Naive thymus-derived CD4-positive, alpha-beta T cell (primary cell): ENCODE measurements at regions not wholly inside any gene's neighbourhood (a gene's known extent, or its start where the extent isn't known, plus 50 kb on each side); places are given as distances from the start of the nearest gene placed in this dataset.

Experiments
- ATAC-seq: fragments of 150-1000 bp; cut with Tn5 transposase; 2 replicates; pipeline ENCODE4 v1.10.0; 2021; ENCODE audit warnings: mild to moderate bottlenecking, moderate library complexity
- CTCF ChIA-PET: fragments of 350-600 bp; sonication (Branson Sonifier 250); formaldehyde crosslinking; loops from one replicate; lab custom pipeline; 2021; ENCODE audit warnings: antibody characterized with exemption; lab: Charles Lee
- POLR2A ChIA-PET: fragments of 350-600 bp; sonication (Branson Sonifier 250); formaldehyde crosslinking; loops from one replicate; lab custom pipeline; 2021; ENCODE audit warnings: antibody characterized with exemption, inconsistent platforms; lab: Charles Lee
- DNase-seq, 9 donors: peaks; one replicate each; pipeline versions ENCODE4 v3.0.0 to v3.0.0-alpha.2; 2020 to 2022; ENCODE audit warnings: mixed read lengths in 1 of 9
- H3K27ac ChIP-seq: one replicate; pipeline ENCODE4 v1.7.0; 2013; ENCODE audit warnings: mild to moderate bottlenecking, low read depth, low read length, moderate library complexity
- H3K27me3 ChIP-seq, 2 donors: one replicate each; pipeline ENCODE4 v1.7.0; 2013; ENCODE audit warnings: low read length in 2 of 2, mild to moderate bottlenecking in 2 of 2, moderate library complexity in 2 of 2; ENCODE audit not compliant: control insufficient read depth in 2 of 2, insufficient read depth in 2 of 2
- H3K36me3 ChIP-seq, 3 experiments: 1 replicate in 2 of 3; 2 replicates in 1 of 3; pipeline ENCODE4 v1.7.0; 2013; ENCODE audit warnings: low read length in 3 of 3, mild to moderate bottlenecking in 3 of 3, moderate library complexity in 1 of 3; ENCODE audit not compliant: insufficient read depth in 3 of 3, control insufficient read depth in 2 of 3
- H3K4me1 ChIP-seq, 2 donors: one replicate each; pipeline ENCODE4 v1.7.0; 2013; ENCODE audit warnings: low read length in 2 of 2, mild to moderate bottlenecking in 2 of 2, moderate library complexity in 1 of 2; ENCODE audit not compliant: control insufficient read depth in 2 of 2, insufficient read depth in 2 of 2
- H3K4me3 ChIP-seq: 2 replicates; pipeline ENCODE4 v1.7.0; 2013; ENCODE audit warnings: mild to moderate bottlenecking, low read length
- H3K9me3 ChIP-seq, 3 experiments: 1 replicate in 2 of 3; 2 replicates in 1 of 3; pipeline ENCODE4 v1.7.0; 2013; ENCODE audit warnings: low read length in 3 of 3; ENCODE audit not compliant: control insufficient read depth in 2 of 3
- H3K27ac Mint-ChIP-seq, 9 donors: one replicate each; pipeline ENCODE4 v1.8.0; 2020 to 2022; ENCODE audit warnings: mixed read lengths in 9 of 9, mild to moderate bottlenecking in 8 of 9, moderate library complexity in 5 of 9, inconsistent platforms in 2 of 9
- H3K27me3 Mint-ChIP-seq, 5 donors: one replicate each; pipeline ENCODE4 v1.8.0; 2021 to 2022; ENCODE audit warnings: mixed read lengths in 5 of 5, mild to moderate bottlenecking in 1 of 5
- H3K36me3 Mint-ChIP-seq, 5 donors: one replicate each; pipeline ENCODE4 v1.8.0; 2020 to 2022; ENCODE audit warnings: mixed read lengths in 5 of 5, mild to moderate bottlenecking in 3 of 5, inconsistent platforms in 1 of 5
- H3K4me1 Mint-ChIP-seq, 7 donors: one replicate each; pipeline ENCODE4 v1.8.0; 2020 to 2022; ENCODE audit warnings: mixed read lengths in 7 of 7, mild to moderate bottlenecking in 3 of 7, inconsistent platforms in 1 of 7
- H3K4me3 Mint-ChIP-seq, 10 donors: one replicate each; pipeline ENCODE4 v1.8.0; 2020 to 2022; ENCODE audit warnings: mild to moderate bottlenecking in 10 of 10, mixed read lengths in 10 of 10, moderate library complexity in 6 of 10, inconsistent platforms in 2 of 10
- H3K9me3 Mint-ChIP-seq, 11 donors: one replicate each; pipeline ENCODE4 v1.8.0; 2020 to 2022; ENCODE audit warnings: mixed read lengths in 11 of 11, mild to moderate bottlenecking in 4 of 11, inconsistent platforms in 1 of 11, moderate library complexity in 1 of 11
- intact Hi-C, 2 donors: fragments of 100-400 bp; cut with micrococcal nuclease; formaldehyde crosslinking; loops; one replicate each; pipeline ENCODE4 v1.15.1; 2023

DNA sequence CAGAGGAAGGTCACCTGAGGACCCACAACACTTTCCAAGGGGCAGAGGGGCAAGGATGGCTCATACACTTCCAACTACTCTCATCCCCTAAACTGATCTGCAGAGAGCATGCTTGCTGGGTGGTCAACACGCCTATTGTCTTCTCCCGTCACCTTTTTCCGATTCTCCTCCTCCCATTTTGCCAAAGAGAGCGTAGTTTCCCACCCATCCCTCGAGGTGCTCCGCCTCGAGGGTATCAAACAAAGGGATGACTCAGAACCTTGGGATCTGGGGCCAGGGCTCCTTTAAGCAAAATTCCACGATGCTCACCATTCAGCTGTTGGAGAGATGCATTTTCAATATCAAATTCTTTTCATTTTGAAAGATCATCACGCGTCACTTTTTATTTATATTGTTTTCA lies 507.5 kb upstream of the SULF2 start:
- Histone ChIP-seq H3K4me3 (no peak overlapping the region), H3K27ac (no peak overlapping the region), H3K9me3 (no peaks in the 10 kb centered on the region), H3K36me3 (no peaks in the 10 kb centered on the region), H3K27me3 (no peaks in the 10 kb centered on the region), H3K4me1 (no peaks in the 10 kb centered on the region)
- Mint-ChIP-seq H3K9me3 (no peaks in the 10 kb centered on the region), H3K4me3 (no peak overlapping the region), H3K36me3 (no peaks in the 10 kb centered on the region), H3K27ac (no peak overlapping the region), H3K27me3 (peaks cover 8 to 34% (median 18%) of the 10 kb centered on the region in 5 donors), H3K4me1 (no peaks in the 10 kb centered on the region)
- ChIA-PET CTCF (no interaction called here), POLR2A (no interaction called here)
- DNase-seq = no peak
- intact Hi-C loops = no loop called here
- no peak for ATAC-seq

DNA sequence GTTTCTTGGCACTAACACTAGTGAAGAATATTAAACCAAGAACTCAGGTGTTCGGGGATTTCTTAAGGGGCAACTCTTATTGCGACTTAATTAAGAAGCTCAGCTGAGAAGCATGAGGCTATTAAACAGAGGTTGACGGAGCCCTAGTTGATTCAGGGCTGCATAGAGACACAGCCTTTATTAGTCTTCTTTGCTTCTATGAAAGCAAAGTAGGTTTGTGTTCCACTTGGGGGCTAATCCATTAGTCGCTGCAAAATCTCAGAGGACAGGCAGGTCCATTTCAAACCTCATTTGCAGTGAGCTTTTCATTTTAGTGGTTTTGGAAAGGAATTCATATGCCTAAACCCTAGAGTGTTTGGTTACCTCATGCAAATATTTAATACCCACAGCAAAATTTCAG lies 506.6 kb upstream of the SULF2 start:
- no peaks in the 10 kb centered on the region for H3K36me3 ChIP-seq
- no peaks in the 10 kb centered on the region for H3K4me1 ChIP-seq
- Mint-ChIP-seq H3K36me3 (no peaks in the 10 kb centered on the region), H3K9me3 (no peaks in the 10 kb centered on the region), H3K4me3 (no peak overlapping the region), H3K27me3 (peaks cover 10 to 31% (median 18%) of the 10 kb centered on the region in 5 donors), H3K27ac (no peak overlapping the region), H3K4me1 (no peaks in the 10 kb centered on the region)
- H3K9me3 ChIP-seq = no peaks in the 10 kb centered on the region
- ChIA-PET CTCF (no interaction called here), POLR2A (no interaction called here)
- H3K27ac ChIP-seq = no peak overlapping the region
- H3K4me3 ChIP-seq = no peak overlapping the region
- ATAC-seq (no peak), DNase-seq (no peak)
- H3K27me3 ChIP-seq = no peaks in the 10 kb centered on the region
- intact Hi-C loops = no loop called here

DNA sequence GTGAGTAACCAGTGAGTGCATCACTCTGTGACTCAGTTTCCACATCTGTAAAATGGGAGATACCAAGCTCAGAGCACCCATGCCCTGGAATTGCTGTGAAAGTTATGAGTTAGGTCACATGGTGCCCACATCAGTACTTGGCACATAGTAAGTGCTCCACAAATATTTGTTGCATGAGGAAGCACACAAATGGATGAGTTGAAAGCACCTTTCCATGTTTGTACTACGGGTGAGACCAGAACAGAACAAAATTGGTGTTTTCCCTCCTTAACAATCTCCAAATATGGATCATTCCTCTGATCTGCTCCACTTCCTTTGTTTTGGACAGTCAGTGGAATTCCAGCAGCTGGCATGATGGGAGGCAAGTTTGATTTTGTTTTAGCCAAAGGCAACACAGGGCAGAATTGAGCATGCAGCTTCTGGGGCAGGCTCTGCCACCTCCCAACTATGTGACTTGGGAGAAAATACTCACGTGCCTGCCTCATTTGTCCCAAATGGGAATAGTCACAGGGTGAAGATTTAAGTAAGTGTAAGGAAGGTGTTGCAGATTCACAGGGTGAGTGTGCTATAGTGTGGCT lies 503.7 kb upstream of the SULF2 start:
- Histone ChIP-seq H3K36me3 (no peaks in the 10 kb centered on the region), H3K27me3 (no peaks in the 10 kb centered on the region), H3K4me1 (no peaks in the 10 kb centered on the region), H3K4me3 (no peak overlapping the region), H3K27ac (no peak overlapping the region), H3K9me3 (no peaks in the 10 kb centered on the region)
- Mint-ChIP-seq H3K36me3 (no peaks in the 10 kb centered on the region), H3K9me3 (no peaks in the 10 kb centered on the region), H3K4me3 (no peak overlapping the region), H3K27me3 (peaks cover 10 to 27% (median 19%) of the 10 kb centered on the region in 5 donors), H3K27ac (no peak overlapping the region), H3K4me1 (no peaks in the 10 kb centered on the region)
- DNase-seq (no peak), ATAC-seq (no peak)
- POLR2A ChIA-PET = no interaction called here
- intact Hi-C loops = no loop called here
- CTCF ChIA-PET = no interaction called here

DNA sequence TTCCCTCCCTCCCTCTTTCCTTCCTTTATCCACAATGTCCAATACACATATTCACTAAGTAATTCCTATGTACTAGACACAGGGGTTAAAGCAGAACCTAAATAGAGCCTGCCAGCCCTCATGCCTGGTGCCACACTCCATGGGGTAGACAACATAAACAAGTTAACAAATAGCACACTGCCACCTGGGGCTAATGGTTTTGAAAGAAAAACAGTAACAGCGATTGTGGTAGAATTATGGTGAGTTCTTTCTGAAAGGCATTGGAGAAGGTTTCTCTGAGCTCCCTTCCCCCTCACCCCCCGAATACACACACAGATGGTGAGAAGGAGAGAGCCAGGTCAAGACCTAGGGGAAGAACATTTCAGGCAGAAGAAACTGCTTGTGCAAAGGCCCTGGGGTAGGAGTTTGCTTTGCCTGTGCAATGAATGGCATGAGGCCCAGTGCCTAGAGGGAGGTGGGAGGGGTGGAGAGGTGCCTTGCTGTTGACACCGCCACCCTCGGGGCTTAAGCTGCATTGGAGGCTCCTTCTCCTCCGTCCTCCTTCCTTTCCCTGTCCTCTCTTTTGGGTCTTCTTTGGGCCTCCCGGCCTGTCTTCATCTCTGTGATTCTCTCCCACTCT lies 502.4 kb upstream of the SULF2 start:
- Mint-ChIP-seq H3K36me3 (no peaks in the 10 kb centered on the region), H3K4me3 (no peak overlapping the region), H3K9me3 (no peaks in the 10 kb centered on the region), H3K27ac (no peak overlapping the region), H3K4me1 (no peaks in the 10 kb centered on the region), H3K27me3 (peaks cover 7 to 28% (median 20%) of the 10 kb centered on the region in 5 donors)
- ATAC-seq (no peak), DNase-seq (no peak)
- CTCF ChIA-PET = no interaction called here
- POLR2A ChIA-PET = no interaction called here
- Histone ChIP-seq H3K27ac (no peak overlapping the region), H3K4me1 (no peaks in the 10 kb centered on the region), H3K36me3 (no peaks in the 10 kb centered on the region), H3K9me3 (no peaks in the 10 kb centered on the region), H3K4me3 (no peak overlapping the region), H3K27me3 (no peaks in the 10 kb centered on the region)
- intact Hi-C loops = no loop called here

DNA sequence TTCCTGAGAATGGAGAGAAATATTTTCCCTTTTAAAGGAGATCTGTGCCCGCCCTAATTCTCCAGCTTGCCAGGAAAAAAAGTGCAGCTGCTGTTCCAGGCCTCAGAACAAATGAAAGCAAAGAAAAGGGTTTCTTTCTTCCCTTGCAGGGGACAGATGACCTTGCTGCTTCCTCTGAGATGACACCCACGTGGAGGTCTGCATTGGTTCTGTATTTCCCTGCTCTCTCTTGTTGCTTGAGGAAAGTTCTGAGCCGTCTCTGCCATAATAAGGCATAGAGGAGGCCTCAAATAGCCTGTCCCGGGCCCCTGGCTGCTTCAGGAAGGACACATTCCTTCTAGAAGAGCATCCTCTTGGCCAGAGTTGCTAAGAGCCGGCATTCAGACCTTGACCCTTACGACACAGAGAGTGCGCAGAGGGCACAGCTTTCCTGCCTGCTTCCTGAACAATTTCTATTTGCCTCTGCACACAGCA lies 501.8 kb upstream of the SULF2 start:
- DNase-seq (no peak), ATAC-seq (no peak)
- Histone ChIP-seq H3K27me3 (no peaks in the 10 kb centered on the region), H3K4me3 (no peak overlapping the region), H3K36me3 (no peaks in the 10 kb centered on the region), H3K27ac (no peak overlapping the region), H3K4me1 (no peaks in the 10 kb centered on the region), H3K9me3 (no peaks in the 10 kb centered on the region)
- Mint-ChIP-seq H3K27me3 (peaks cover 3 to 30% (median 19%) of the 10 kb centered on the region in 5 donors), H3K9me3 (no peaks in the 10 kb centered on the region), H3K4me1 (no peaks in the 10 kb centered on the region), H3K36me3 (no peaks in the 10 kb centered on the region), H3K27ac (no peak overlapping the region), H3K4me3 (no peak overlapping the region)
- POLR2A ChIA-PET = no interaction called here
- intact Hi-C loops = no loop called here
- CTCF ChIA-PET = no interaction called here

DNA sequence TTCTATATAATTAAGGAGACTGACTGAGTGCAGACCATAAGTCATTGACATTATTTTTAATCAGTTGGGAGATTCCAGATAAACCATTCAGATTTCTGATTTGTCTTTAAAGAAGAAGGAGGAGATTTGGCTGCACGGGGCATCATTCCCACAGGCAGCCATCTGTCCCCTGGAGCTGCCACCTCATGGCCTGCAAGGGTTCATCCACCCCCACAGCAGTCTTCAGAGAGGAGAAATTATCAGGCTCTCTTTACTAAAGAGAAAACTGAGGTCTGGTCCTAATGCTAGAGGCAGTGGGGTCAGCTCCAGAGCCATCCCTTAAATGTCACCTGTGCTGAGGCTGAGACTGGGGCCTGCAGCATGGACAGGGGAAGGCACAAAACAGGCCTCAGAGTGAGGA lies 501.3 kb upstream of the SULF2 start:
- POLR2A ChIA-PET = no interaction called here
- CTCF ChIA-PET = no interaction called here
- H3K4me3 ChIP-seq = no peak overlapping the region
- Mint-ChIP-seq H3K36me3 (no peaks in the 10 kb centered on the region), H3K9me3 (no peaks in the 10 kb centered on the region), H3K4me3 (no peak overlapping the region), H3K27ac (no peak overlapping the region), H3K27me3 (peaks cover 2 to 33% (median 19%) of the 10 kb centered on the region in 5 donors), H3K4me1 (no peaks in the 10 kb centered on the region)
- DNase-seq (no peak), ATAC-seq (no peak)
- H3K36me3 ChIP-seq = no peaks in the 10 kb centered on the region
- H3K4me1 ChIP-seq = no peaks in the 10 kb centered on the region
- intact Hi-C loops = no loop called here
- H3K27ac ChIP-seq = no peak overlapping the region
- H3K9me3 ChIP-seq = no peaks in the 10 kb centered on the region
- no peaks in the 10 kb centered on the region for H3K27me3 ChIP-seq

DNA sequence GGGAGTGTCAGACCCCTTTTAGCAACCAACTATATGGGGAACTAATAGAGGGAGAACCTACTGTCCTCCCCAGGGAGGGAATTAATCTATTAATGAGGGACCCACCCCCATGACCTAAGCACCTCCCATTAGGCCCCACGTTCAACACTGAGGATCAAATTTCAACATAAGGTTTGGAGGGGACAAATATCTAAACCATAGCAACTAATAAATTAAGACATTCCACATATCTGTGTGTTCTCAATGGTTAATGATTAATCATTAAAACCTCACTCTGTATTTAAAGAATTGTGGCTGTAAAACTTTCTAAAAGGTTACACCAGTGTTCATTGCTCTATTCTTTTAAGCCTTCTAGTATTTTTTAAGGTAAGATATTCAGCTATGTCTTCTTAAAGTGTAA lies 500.4 kb upstream of the SULF2 start:
- H3K4me3 ChIP-seq = no peak overlapping the region
- Mint-ChIP-seq H3K4me1 (no peaks in the 10 kb centered on the region), H3K36me3 (no peaks in the 10 kb centered on the region), H3K9me3 (no peaks in the 10 kb centered on the region), H3K27me3 (peaks cover 2 to 36% (median 23%) of the 10 kb centered on the region in 5 donors), H3K4me3 (no peak overlapping the region), H3K27ac (no peak overlapping the region)
- no peaks in the 10 kb centered on the region for H3K4me1 ChIP-seq
- ATAC-seq = no peak
- ChIA-PET CTCF (no interaction called here), POLR2A (no interaction called here)
- intact Hi-C loops = no loop called here
- H3K9me3 ChIP-seq = no peaks in the 10 kb centered on the region
- DNase-seq = no peak
- H3K27ac ChIP-seq = no peak overlapping the region
- no peaks in the 10 kb centered on the region for H3K36me3 ChIP-seq
- H3K27me3 ChIP-seq = no peaks in the 10 kb centered on the region
